GM23338 (cell line): ENCODE measurements at regions not wholly inside any gene's neighbourhood (a gene's known extent, or its start where the extent isn't known, plus 50 kb on each side); places are given as distances from the start of the nearest gene placed in this dataset.

Experiments used
- CREB1 ChIP-seq: fragments of 250-450 bp; sonication (Bioruptor Pico); IDR thresholded peaks from 2 replicates; pipeline ENCODE4 v1.5.0; 2020; ENCODE audit warnings: low read depth, mild to moderate bottlenecking, moderate library complexity
- EZH2 ChIP-seq: fragments of 200-600 bp; sonication (generic); IDR thresholded peaks from one replicate; pipeline ENCODE4 v1.8.0; 2017; ENCODE audit warnings: antibody characterized with exemption, mild to moderate bottlenecking, low read depth; ENCODE audit not compliant: unreplicated experiment
- EZH2phosphoT487 ChIP-seq: fragments of 200-600 bp; sonication (generic); IDR thresholded peaks from one replicate; pipeline ENCODE4 v1.8.1; 2018; ENCODE audit warnings: antibody characterized with exemption; ENCODE audit not compliant: unreplicated experiment
- JUNB ChIP-seq: IDR thresholded peaks from one replicate; pipeline ENCODE4 v1.6.1; 2016; ENCODE audit warnings: antibody characterized with exemption; ENCODE audit not compliant: unreplicated experiment
- POLR2AphosphoS5 ChIP-seq: IDR thresholded peaks from 2 replicates; pipeline ENCODE4 v1.6.1; 2016; ENCODE audit warnings: antibody characterized with exemption, low read depth
- ZNF331 ChIP-seq: fragments of 250-450 bp; sonication (Bioruptor Pico); IDR thresholded peaks from 2 replicates; pipeline ENCODE4 v1.5.0; 2020; ENCODE audit warnings: low read depth, mild to moderate bottlenecking, moderate library complexity
- TF ChIP-seq, protein P1 (sequence below), 2 experiments: fragments of 200-600 bp in 1 of 2; sonication (generic) in 1 of 2; conservative IDR thresholded peaks; 2 replicates each; pipeline versions ENCODE4 v1.5.1 to v1.6.1; 2016 to 2017; ENCODE audit warnings: antibody characterized with exemption in 2 of 2, low read depth in 2 of 2, mild to moderate bottlenecking in 2 of 2, moderate library complexity in 1 of 2
- TF ChIP-seq, protein P2 (sequence below): IDR thresholded peaks from one replicate; pipeline ENCODE4 v1.6.1; 2018; ENCODE audit warnings: antibody characterized with exemption; ENCODE audit not compliant: unreplicated experiment
- TF ChIP-seq, protein P3 (sequence below): IDR thresholded peaks from 2 replicates; pipeline ENCODE4 v1.6.1; 2016; ENCODE audit warnings: antibody characterized with exemption
- TF ChIP-seq, protein P4 (sequence below): fragments of 250-450 bp; sonication (Bioruptor Pico); IDR thresholded peaks from 2 replicates; pipeline ENCODE4 v1.5.0; 2020; ENCODE audit warnings: mild to moderate bottlenecking, moderate library complexity

DNA sequence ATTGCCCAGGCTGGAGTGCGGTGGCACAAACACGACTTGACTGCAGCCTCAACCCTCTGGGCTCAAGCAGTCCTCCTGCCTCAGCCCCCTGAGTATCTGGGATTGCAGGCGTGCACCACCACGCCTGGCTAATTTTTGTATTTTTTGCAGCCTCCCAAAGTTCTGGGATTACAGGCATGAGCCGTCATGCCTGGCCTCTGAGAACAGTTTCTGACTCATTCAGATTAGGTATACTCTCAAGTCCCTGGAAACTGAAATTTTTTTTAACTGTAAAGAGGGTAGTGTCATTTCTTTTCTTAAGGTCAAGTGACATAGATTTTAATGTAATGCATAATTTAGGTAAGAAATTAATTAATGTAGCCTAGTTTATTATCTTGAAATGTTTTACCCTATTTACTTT is 104.7 kb downstream of the SEPTIN7 start:
- TF ChIP-seq, protein P1, sequence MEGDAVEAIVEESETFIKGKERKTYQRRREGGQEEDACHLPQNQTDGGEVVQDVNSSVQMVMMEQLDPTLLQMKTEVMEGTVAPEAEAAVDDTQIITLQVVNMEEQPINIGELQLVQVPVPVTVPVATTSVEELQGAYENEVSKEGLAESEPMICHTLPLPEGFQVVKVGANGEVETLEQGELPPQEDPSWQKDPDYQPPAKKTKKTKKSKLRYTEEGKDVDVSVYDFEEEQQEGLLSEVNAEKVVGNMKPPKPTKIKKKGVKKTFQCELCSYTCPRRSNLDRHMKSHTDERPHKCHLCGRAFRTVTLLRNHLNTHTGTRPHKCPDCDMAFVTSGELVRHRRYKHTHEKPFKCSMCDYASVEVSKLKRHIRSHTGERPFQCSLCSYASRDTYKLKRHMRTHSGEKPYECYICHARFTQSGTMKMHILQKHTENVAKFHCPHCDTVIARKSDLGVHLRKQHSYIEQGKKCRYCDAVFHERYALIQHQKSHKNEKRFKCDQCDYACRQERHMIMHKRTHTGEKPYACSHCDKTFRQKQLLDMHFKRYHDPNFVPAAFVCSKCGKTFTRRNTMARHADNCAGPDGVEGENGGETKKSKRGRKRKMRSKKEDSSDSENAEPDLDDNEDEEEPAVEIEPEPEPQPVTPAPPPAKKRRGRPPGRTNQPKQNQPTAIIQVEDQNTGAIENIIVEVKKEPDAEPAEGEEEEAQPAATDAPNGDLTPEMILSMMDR (conservative IDR thresholded peaks at IDR 0.05; ENCODE audit: low read depth in 2 of 2), result no peak
- TF ChIP-seq JUNB (no peak), EZH2phosphoT487 (no peak), CREB1 (no peak), POLR2AphosphoS5 (no peak), EZH2 (no peak), ZNF331 (CRISPR knock-in tag) (no peak)
- TF ChIP-seq, protein P2, sequence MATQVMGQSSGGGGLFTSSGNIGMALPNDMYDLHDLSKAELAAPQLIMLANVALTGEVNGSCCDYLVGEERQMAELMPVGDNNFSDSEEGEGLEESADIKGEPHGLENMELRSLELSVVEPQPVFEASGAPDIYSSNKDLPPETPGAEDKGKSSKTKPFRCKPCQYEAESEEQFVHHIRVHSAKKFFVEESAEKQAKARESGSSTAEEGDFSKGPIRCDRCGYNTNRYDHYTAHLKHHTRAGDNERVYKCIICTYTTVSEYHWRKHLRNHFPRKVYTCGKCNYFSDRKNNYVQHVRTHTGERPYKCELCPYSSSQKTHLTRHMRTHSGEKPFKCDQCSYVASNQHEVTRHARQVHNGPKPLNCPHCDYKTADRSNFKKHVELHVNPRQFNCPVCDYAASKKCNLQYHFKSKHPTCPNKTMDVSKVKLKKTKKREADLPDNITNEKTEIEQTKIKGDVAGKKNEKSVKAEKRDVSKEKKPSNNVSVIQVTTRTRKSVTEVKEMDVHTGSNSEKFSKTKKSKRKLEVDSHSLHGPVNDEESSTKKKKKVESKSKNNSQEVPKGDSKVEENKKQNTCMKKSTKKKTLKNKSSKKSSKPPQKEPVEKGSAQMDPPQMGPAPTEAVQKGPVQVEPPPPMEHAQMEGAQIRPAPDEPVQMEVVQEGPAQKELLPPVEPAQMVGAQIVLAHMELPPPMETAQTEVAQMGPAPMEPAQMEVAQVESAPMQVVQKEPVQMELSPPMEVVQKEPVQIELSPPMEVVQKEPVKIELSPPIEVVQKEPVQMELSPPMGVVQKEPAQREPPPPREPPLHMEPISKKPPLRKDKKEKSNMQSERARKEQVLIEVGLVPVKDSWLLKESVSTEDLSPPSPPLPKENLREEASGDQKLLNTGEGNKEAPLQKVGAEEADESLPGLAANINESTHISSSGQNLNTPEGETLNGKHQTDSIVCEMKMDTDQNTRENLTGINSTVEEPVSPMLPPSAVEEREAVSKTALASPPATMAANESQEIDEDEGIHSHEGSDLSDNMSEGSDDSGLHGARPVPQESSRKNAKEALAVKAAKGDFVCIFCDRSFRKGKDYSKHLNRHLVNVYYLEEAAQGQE, result no peak
- TF ChIP-seq, protein P3, sequence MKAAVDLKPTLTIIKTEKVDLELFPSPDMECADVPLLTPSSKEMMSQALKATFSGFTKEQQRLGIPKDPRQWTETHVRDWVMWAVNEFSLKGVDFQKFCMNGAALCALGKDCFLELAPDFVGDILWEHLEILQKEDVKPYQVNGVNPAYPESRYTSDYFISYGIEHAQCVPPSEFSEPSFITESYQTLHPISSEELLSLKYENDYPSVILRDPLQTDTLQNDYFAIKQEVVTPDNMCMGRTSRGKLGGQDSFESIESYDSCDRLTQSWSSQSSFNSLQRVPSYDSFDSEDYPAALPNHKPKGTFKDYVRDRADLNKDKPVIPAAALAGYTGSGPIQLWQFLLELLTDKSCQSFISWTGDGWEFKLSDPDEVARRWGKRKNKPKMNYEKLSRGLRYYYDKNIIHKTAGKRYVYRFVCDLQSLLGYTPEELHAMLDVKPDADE, result no peak
- TF ChIP-seq, protein P4, sequence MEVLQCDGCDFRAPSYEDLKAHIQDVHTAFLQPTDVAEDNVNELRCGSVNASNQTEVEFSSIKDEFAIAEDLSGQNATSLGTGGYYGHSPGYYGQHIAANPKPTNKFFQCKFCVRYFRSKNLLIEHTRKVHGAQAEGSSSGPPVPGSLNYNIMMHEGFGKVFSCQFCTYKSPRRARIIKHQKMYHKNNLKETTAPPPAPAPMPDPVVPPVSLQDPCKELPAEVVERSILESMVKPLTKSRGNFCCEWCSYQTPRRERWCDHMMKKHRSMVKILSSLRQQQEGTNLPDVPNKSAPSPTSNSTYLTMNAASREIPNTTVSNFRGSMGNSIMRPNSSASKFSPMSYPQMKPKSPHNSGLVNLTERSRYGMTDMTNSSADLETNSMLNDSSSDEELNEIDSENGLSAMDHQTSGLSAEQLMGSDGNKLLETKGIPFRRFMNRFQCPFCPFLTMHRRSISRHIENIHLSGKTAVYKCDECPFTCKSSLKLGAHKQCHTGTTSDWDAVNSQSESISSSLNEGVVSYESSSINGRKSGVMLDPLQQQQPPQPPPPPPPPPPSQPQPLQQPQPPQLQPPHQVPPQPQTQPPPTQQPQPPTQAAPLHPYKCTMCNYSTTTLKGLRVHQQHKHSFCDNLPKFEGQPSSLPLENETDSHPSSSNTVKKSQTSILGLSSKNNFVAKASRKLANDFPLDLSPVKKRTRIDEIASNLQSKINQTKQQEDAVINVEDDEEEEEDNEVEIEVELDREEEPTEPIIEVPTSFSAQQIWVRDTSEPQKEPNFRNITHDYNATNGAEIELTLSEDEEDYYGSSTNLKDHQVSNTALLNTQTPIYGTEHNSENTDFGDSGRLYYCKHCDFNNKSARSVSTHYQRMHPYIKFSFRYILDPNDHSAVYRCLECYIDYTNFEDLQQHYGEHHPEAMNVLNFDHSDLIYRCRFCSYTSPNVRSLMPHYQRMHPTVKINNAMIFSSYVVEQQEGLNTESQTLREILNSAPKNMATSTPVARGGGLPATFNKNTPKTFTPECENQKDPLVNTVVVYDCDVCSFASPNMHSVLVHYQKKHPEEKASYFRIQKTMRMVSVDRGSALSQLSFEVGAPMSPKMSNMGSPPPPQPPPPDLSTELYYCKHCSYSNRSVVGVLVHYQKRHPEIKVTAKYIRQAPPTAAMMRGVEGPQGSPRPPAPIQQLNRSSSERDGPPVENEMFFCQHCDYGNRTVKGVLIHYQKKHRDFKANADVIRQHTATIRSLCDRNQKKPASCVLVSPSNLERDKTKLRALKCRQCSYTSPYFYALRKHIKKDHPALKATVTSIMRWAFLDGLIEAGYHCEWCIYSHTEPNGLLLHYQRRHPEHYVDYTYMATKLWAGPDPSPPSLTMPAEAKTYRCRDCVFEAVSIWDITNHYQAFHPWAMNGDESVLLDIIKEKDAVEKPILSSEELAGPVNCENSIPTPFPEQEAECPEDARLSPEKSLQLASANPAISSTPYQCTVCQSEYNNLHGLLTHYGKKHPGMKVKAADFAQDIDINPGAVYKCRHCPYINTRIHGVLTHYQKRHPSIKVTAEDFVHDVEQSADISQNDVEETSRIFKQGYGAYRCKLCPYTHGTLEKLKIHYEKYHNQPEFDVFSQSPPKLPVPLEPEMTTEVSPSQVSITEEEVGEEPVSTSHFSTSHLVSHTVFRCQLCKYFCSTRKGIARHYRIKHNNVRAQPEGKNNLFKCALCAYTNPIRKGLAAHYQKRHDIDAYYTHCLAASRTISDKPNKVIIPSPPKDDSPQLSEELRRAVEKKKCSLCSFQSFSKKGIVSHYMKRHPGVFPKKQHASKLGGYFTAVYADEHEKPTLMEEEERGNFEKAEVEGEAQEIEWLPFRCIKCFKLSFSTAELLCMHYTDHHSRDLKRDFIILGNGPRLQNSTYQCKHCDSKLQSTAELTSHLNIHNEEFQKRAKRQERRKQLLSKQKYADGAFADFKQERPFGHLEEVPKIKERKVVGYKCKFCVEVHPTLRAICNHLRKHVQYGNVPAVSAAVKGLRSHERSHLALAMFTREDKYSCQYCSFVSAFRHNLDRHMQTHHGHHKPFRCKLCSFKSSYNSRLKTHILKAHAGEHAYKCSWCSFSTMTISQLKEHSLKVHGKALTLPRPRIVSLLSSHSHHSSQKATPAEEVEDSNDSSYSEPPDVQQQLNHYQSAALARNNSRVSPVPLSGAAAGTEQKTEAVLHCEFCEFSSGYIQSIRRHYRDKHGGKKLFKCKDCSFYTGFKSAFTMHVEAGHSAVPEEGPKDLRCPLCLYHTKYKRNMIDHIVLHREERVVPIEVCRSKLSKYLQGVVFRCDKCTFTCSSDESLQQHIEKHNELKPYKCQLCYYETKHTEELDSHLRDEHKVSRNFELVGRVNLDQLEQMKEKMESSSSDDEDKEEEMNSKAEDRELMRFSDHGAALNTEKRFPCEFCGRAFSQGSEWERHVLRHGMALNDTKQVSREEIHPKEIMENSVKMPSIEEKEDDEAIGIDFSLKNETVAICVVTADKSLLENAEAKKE, result no peak
